ENCODE measurements at regions not wholly inside any gene's neighbourhood (a gene's known extent, or its start where the extent isn't known, plus 50 kb on each side); places are given as distances from the start of the nearest gene placed in this dataset.

- Mint-ChIP-seq H3K4me3 (no peak overlapping the region), H3K36me3 (peaks cover 7% of the 10 kb centered on the region), H3K27me3 (ENCODE audit: low read depth) (no peaks in the 10 kb centered on the region), H3K27ac (no peak overlapping the region), H3K9me3 (peaks cover 46% of the 10 kb centered on the region), H3K4me1 (no peaks in the 10 kb centered on the region)
- TF ChIP-seq, protein P1, sequence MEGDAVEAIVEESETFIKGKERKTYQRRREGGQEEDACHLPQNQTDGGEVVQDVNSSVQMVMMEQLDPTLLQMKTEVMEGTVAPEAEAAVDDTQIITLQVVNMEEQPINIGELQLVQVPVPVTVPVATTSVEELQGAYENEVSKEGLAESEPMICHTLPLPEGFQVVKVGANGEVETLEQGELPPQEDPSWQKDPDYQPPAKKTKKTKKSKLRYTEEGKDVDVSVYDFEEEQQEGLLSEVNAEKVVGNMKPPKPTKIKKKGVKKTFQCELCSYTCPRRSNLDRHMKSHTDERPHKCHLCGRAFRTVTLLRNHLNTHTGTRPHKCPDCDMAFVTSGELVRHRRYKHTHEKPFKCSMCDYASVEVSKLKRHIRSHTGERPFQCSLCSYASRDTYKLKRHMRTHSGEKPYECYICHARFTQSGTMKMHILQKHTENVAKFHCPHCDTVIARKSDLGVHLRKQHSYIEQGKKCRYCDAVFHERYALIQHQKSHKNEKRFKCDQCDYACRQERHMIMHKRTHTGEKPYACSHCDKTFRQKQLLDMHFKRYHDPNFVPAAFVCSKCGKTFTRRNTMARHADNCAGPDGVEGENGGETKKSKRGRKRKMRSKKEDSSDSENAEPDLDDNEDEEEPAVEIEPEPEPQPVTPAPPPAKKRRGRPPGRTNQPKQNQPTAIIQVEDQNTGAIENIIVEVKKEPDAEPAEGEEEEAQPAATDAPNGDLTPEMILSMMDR (IDR thresholded peaks at IDR 0.05; ENCODE audit: unreplicated experiment), result no peak
- no peak for DNase-seq (ENCODE audit: low spot score in 2 of 2, unreplicated experiment in 2 of 2)
Observed at GRCh38 chrX:94524867-94525266, 850.9 kb downstream of the FAM133A start.

DNA sequence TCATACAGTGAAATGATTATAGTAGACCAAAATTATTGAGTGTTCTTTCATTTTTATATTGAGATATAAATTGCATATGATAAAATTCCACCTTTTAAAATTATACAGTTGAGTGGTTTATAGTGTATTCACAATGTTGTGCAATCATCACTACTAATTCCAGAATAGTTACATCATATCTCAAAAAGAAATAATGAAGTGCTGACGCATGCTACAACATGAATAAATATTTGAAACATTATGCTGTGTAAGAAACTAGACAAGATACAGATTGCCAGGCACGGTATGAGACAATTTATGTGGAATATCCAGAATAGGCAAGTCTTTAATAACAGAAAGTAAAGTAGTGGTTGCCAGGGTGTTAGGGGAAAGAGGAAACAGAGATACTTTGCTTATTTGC is 871.7 kb downstream of the FAM133A start:
- H3K9me3 Mint-ChIP-seq, result peaks cover 9% of the 10 kb centered on the region
- H3K27ac Mint-ChIP-seq, result no peak overlapping the region
- DNase-seq (ENCODE audit: low spot score in 2 of 2, unreplicated experiment in 2 of 2), result no peak

GRCh38 chrX:94551831-94552230 is 877.8 kb downstream of the FAM133A start:
- TF ChIP-seq, protein P1 (IDR thresholded peaks at IDR 0.05; ENCODE audit: unreplicated experiment), result no peak
- Mint-ChIP-seq H3K4me3 (no peak overlapping the region), H3K36me3 (no peaks in the 10 kb centered on the region), H3K9me3 (peaks cover 11% of the 10 kb centered on the region), H3K27me3 (ENCODE audit: low read depth) (no peaks in the 10 kb centered on the region), H3K4me1 (no peaks in the 10 kb centered on the region), H3K27ac (no peak overlapping the region)
- no peak for DNase-seq (ENCODE audit: low spot score in 2 of 2, unreplicated experiment in 2 of 2)

More for the DNA sequence above, 871.7 kb downstream of the FAM133A start:
- H3K36me3 Mint-ChIP-seq, result peaks cover 4% of the 10 kb centered on the region
- H3K4me3 Mint-ChIP-seq, result no peak overlapping the region
- peaks cover 9% of the 10 kb centered on the region for H3K4me1 Mint-ChIP-seq
- TF ChIP-seq, protein P1 (IDR thresholded peaks at IDR 0.05; ENCODE audit: unreplicated experiment), result no peak
- no peaks in the 10 kb centered on the region for H3K27me3 Mint-ChIP-seq (ENCODE audit: low read depth)

DNA sequence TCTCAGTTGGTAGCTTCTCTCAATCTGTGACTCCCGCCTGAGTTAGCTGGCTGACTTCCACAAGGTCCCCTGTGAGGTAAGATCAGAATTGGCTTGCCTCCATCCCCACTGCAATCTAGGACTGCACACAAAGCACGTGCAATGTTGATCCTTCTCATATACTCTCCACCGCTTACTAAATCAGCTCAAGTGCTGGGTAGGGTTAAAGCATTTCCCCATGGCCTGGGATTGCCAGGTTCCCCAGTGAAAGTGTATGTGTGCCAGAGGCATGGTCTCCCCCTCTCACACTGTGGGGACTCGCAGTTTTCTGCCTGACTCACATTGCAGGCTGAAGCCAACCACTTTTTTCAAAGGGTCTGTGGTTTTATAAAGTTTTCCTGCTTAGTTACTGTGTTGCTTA is 886.9 kb downstream of the FAM133A start:
- Mint-ChIP-seq H3K4me3 (no peak overlapping the region), H3K27me3 (ENCODE audit: low read depth) (no peaks in the 10 kb centered on the region), H3K4me1 (no peaks in the 10 kb centered on the region), H3K27ac (no peak overlapping the region), H3K9me3 (peaks cover 46% of the 10 kb centered on the region), H3K36me3 (no peaks in the 10 kb centered on the region)
- TF ChIP-seq, protein P1 (IDR thresholded peaks at IDR 0.05; ENCODE audit: unreplicated experiment), result no peak
- DNase-seq (ENCODE audit: low spot score in 2 of 2, unreplicated experiment in 2 of 2), result no peak

- no peak overlapping the region for H3K27ac Mint-ChIP-seq
- H3K9me3 Mint-ChIP-seq, result peaks cover 10% of the 10 kb centered on the region
- TF ChIP-seq, protein P1 (IDR thresholded peaks at IDR 0.05; ENCODE audit: unreplicated experiment), result peak; percentile 66
- no peak overlapping the region for H3K4me3 Mint-ChIP-seq
- no peaks in the 10 kb centered on the region for H3K4me1 Mint-ChIP-seq
- DNase-seq (ENCODE audit: low spot score in 2 of 2, unreplicated experiment in 2 of 2), result no peak
- H3K36me3 Mint-ChIP-seq, result no peaks in the 10 kb centered on the region
- H3K27me3 Mint-ChIP-seq (ENCODE audit: low read depth), result no peaks in the 10 kb centered on the region
Observed at GRCh38 chrX:94576367-94577004, 902.5 kb downstream of the FAM133A start.

Measured in mesothelial cell of epicardium (in vitro differentiated cells).